Upper lobe of left lung (tissue), 4 donors: ENCODE measurements at regions not wholly inside any gene's neighbourhood (a gene's known extent, or its start where the extent isn't known, plus 50 kb on each side); places are given as distances from the start of the nearest gene placed in this dataset.

ENCODE experiments used
- EP300 ChIP-seq, 4 donors: sonication (generic); formaldehyde crosslinking; IDR thresholded peaks; one replicate each; pipeline ENCODE4 v1.5.1; 2017; ENCODE audit warnings: antibody characterized with exemption in 4 of 4, control low read depth in 2 of 4
- POLR2A ChIP-seq, 4 donors: fragments of 450-650 bp; IDR thresholded peaks; one replicate each; pipeline ENCODE4 v1.5.1; 2016 to 2017; ENCODE audit warnings: antibody characterized with exemption in 4 of 4, mild to moderate bottlenecking in 2 of 4
- TF ChIP-seq, protein P1 (sequence below), 6 experiments: fragments of 450-650 bp in 4 of 6; fragments of 200-600 bp in 2 of 6; sonication (generic) in 2 of 6; IDR thresholded peaks; one replicate each; pipeline ENCODE4 v1.5.1; 2016 to 2019; ENCODE audit warnings: antibody characterized with exemption in 6 of 6

DNA sequence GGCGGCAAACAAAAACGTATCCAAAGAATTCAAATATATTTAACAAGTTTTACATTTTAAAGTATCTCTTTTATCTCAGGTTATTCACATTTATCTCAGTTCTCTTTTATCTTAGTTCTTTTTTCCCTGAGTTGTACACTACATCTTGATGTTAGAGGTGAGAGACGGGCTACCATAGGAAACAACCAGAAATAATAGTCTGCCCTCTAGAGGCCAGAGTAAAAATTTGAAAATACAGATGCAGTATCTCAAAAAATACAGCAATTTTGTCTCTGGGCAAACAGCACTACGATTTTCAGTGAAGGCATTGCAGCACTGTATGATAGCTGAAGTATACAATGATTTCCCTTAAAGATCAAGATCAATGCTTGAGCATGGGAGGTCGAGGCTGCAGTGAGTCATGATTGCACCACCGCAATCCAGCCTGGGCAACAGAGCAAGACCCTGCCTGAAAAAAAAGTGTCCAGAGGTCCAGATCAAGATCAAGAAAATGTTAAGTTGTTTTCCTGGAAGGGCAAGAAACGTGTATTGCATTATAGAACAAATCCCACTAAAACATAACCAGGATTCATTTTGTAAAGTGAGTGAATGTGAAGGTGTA lies 82.6 kb upstream of the ATP11B start:
- TF ChIP-seq, protein P1, sequence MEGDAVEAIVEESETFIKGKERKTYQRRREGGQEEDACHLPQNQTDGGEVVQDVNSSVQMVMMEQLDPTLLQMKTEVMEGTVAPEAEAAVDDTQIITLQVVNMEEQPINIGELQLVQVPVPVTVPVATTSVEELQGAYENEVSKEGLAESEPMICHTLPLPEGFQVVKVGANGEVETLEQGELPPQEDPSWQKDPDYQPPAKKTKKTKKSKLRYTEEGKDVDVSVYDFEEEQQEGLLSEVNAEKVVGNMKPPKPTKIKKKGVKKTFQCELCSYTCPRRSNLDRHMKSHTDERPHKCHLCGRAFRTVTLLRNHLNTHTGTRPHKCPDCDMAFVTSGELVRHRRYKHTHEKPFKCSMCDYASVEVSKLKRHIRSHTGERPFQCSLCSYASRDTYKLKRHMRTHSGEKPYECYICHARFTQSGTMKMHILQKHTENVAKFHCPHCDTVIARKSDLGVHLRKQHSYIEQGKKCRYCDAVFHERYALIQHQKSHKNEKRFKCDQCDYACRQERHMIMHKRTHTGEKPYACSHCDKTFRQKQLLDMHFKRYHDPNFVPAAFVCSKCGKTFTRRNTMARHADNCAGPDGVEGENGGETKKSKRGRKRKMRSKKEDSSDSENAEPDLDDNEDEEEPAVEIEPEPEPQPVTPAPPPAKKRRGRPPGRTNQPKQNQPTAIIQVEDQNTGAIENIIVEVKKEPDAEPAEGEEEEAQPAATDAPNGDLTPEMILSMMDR (IDR thresholded peaks at IDR 0.05), result peak in 5 of 6 experiments; percentile 9 to 47 (median 23)
- TF ChIP-seq POLR2A (IDR thresholded peaks at IDR 0.05) (no peak), EP300 (IDR thresholded peaks at IDR 0.05) (no peak)
